Esophagus muscularis mucosa (tissue), 3 donors: ENCODE measurements at regions not wholly inside any gene's neighbourhood (a gene's known extent, or its start where the extent isn't known, plus 50 kb on each side); places are given as distances from the start of the nearest gene placed in this dataset.

ENCODE experiments used
- CTCF ChIP-seq, 3 experiments: fragments of 200-600 bp in 2 of 3; fragments of 450-650 bp in 1 of 3; sonication (generic) in 2 of 3; IDR thresholded peaks; one replicate each; pipeline ENCODE4 v1.5.1; 2017 to 2019; ENCODE audit warnings: antibody characterized with exemption in 3 of 3, mild to moderate bottlenecking in 2 of 3, moderate library complexity in 1 of 3
- POLR2A ChIP-seq: fragments of 450-650 bp; IDR thresholded peaks from one replicate; pipeline ENCODE4 v1.6.1; 2017; ENCODE audit warnings: antibody characterized with exemption, moderate library complexity, mild to moderate bottlenecking, low read depth

DNA sequence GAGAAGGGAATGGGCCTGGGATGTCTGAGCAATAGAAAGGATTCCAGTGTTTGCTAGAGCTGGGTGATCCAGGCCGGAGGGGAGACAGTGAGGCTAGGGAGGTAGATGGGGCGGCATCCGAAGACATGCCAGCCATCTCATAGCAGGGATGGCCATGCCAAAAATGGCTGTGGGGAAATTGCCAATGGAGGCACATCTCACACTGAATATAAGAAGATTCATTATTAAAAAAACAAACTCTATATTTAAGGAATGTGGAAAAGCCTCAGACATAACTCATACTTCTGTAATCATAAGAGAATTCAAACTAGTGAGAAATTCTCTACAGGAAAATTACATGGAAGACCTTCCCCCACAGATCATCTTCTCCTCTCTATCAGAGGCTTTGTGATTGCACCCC is 289.2 kb downstream of the FGF9 start:
- TF ChIP-seq CTCF (IDR thresholded peaks at IDR 0.05) (no peak), POLR2A (no peak)
